HFF-Myc (cell line): ENCODE measurements at regions not wholly inside any gene's neighbourhood (a gene's known extent, or its start where the extent isn't known, plus 50 kb on each side); places are given as distances from the start of the nearest gene placed in this dataset.

Experiments
- DNase-seq: peaks from one replicate; pipeline ENCODE4 v3.0.0-alpha.2; 2011; ENCODE audit warnings: low read depth; ENCODE audit errors: extremely low read depth
- H3K4me3 ChIP-seq: replicated peaks from 2 replicates; pipeline ENCODE4 v1.5.1; 2011; ENCODE audit warnings: low read depth, mild to moderate bottlenecking, control low read depth, low read length
- CTCF ChIP-seq: IDR thresholded peaks from 2 replicates; pipeline ENCODE4 v1.5.1; 2012; ENCODE audit warnings: mild to moderate bottlenecking, low read depth, low read length, control low read depth; ENCODE audit errors: missing control alignments

GRCh38 chr3:151960961-151961580, 87.6 kb downstream of the SUCNR1 start:
- no peak overlapping the region for H3K4me3 ChIP-seq
- no peak for TF ChIP-seq CTCF
- peak; percentile 63 for DNase-seq

- TF ChIP-seq CTCF = no peak
- peak; percentile 52 for DNase-seq
- no peak overlapping the region for H3K4me3 ChIP-seq
These were observed 88.9 kb downstream of the SUCNR1 start for GRCh38 chr3:151962352-151962751.

GRCh38 chr3:151962912-151963311, 89.5 kb downstream of the SUCNR1 start:
- H3K4me3 ChIP-seq = no peak overlapping the region
- no peak for TF ChIP-seq CTCF
- peak; percentile 80 for DNase-seq

- no peak for TF ChIP-seq CTCF
- no peak overlapping the region for H3K4me3 ChIP-seq
- no peak for DNase-seq
These were observed 91.3 kb downstream of the SUCNR1 start for GRCh38 chr3:151964743-151965142.

- no peak overlapping the region for H3K4me3 ChIP-seq
- DNase-seq = no peak
- no peak for TF ChIP-seq CTCF
These were observed 95.7 kb downstream of the SUCNR1 start for GRCh38 chr3:151969026-151969642.

- DNase-seq = no peak
- no peak for TF ChIP-seq CTCF
- H3K4me3 ChIP-seq = no peak overlapping the region
These were observed 98.6 kb downstream of the SUCNR1 start for GRCh38 chr3:151971814-151972579.
